ENCODE measurements at regions not wholly inside any gene's neighbourhood (a gene's known extent, or its start where the extent isn't known, plus 50 kb on each side); places are given as distances from the start of the nearest gene placed in this dataset.

- no peaks in the 10 kb centered on the region for H3K4me1 ChIP-seq
- DNase-seq, result no peak
- no peak overlapping the region for H3K27ac ChIP-seq
- no peaks in the 10 kb centered on the region for H3K9me3 ChIP-seq
- no peaks in the 10 kb centered on the region for H3K36me3 ChIP-seq (ENCODE audit: insufficient read depth in 1 of 2, low read depth in 1 of 2)
- TF ChIP-seq CTCF (IDR thresholded peaks at IDR 0.05), result no peak
- WGBS, 3 donors, result 59 to 74% (median 73%) methylated on average over 3 of the region's 3 CpGs
- H3K27me3 ChIP-seq (ENCODE audit: insufficient read depth in 3 of 3, low read length in 2 of 3), result no peaks in the 10 kb centered on the region
- no peak for ATAC-seq
- intact Hi-C loops (cut with DNase I), result no loop called here
- no peak overlapping the region for H3K4me3 ChIP-seq
These were observed 1242.6 kb downstream of the DIAPH3 start for GRCh38 chr13:58921129-58921528.

GRCh38 chr13:58926858-58927257 is 1236.9 kb downstream of the DIAPH3 start:
- Histone ChIP-seq H3K36me3 (ENCODE audit: insufficient read depth in 1 of 2, low read depth in 1 of 2) (no peaks in the 10 kb centered on the region), H3K27ac (no peak overlapping the region), H3K9me3 (no peaks in the 10 kb centered on the region), H3K4me1 (no peaks in the 10 kb centered on the region), H3K27me3 (ENCODE audit: insufficient read depth in 3 of 3, low read length in 2 of 3) (peaks cover 0 to 2% (median 0%) of the 10 kb centered on the region in 3 donors), H3K4me3 (no peak overlapping the region)
- 92 to 97% (median 97%) methylated on average over 3 of the region's 3 CpGs for WGBS, 3 donors
- DNase-seq (no peak), ATAC-seq (no peak)
- intact Hi-C loops (cut with DNase I), result no loop called here
- no peak for TF ChIP-seq CTCF (IDR thresholded peaks at IDR 0.05)

GRCh38 chr13:58933475-58933874 is 1230.3 kb downstream of the DIAPH3 start:
- no peaks in the 10 kb centered on the region for H3K4me1 ChIP-seq
- H3K9me3 ChIP-seq, result no peaks in the 10 kb centered on the region
- TF ChIP-seq CTCF (IDR thresholded peaks at IDR 0.05), result no peak
- ATAC-seq, result no peak
- no peaks in the 10 kb centered on the region for H3K36me3 ChIP-seq (ENCODE audit: insufficient read depth in 1 of 2, low read depth in 1 of 2)
- no peak for DNase-seq
- no peak overlapping the region for H3K4me3 ChIP-seq
- H3K27ac ChIP-seq, result no peak overlapping the region
- intact Hi-C loops (cut with DNase I), result no loop called here
- peaks cover 0 to 2% (median 0%) of the 10 kb centered on the region in 3 donors for H3K27me3 ChIP-seq (ENCODE audit: insufficient read depth in 3 of 3, low read length in 2 of 3)

GRCh38 chr13:58935689-58936088 is 1228.0 kb downstream of the DIAPH3 start:
- Histone ChIP-seq H3K27ac (no peak overlapping the region), H3K27me3 (ENCODE audit: insufficient read depth in 3 of 3, low read length in 2 of 3) (no peaks in the 10 kb centered on the region), H3K4me3 (no peak overlapping the region), H3K9me3 (no peaks in the 10 kb centered on the region), H3K36me3 (ENCODE audit: insufficient read depth in 1 of 2, low read depth in 1 of 2) (no peaks in the 10 kb centered on the region), H3K4me1 (no peaks in the 10 kb centered on the region)
- DNase-seq (no peak), ATAC-seq (no peak)
- intact Hi-C loops (cut with DNase I), result no loop called here
- WGBS, 3 donors, result 86 to 88% (median 86%) methylated on average over 5 of the region's 5 CpGs
- TF ChIP-seq CTCF (IDR thresholded peaks at IDR 0.05), result no peak

- Histone ChIP-seq H3K4me1 (no peaks in the 10 kb centered on the region), H3K4me3 (no peak overlapping the region), H3K27me3 (ENCODE audit: insufficient read depth in 3 of 3, low read length in 2 of 3) (no peaks in the 10 kb centered on the region), H3K27ac (no peak overlapping the region), H3K36me3 (ENCODE audit: insufficient read depth in 1 of 2, low read depth in 1 of 2) (no peaks in the 10 kb centered on the region), H3K9me3 (peaks cover 15% of the 10 kb centered on the region)
- ATAC-seq (no peak), DNase-seq (no peak)
- no peak for TF ChIP-seq CTCF (IDR thresholded peaks at IDR 0.05)
- intact Hi-C loops (cut with DNase I), result no loop called here
- 88 to 96% (median 95%) methylated on average over 1 of the region's 1 CpG for WGBS, 3 donors
These were observed 1217.5 kb downstream of the DIAPH3 start for GRCh38 chr13:58946274-58946673.

Data from psoas muscle (tissue), 7 donors.